ENCODE measurements at regions not wholly inside any gene's neighbourhood (a gene's known extent, or its start where the extent isn't known, plus 50 kb on each side); places are given as distances from the start of the nearest gene placed in this dataset.

DNA sequence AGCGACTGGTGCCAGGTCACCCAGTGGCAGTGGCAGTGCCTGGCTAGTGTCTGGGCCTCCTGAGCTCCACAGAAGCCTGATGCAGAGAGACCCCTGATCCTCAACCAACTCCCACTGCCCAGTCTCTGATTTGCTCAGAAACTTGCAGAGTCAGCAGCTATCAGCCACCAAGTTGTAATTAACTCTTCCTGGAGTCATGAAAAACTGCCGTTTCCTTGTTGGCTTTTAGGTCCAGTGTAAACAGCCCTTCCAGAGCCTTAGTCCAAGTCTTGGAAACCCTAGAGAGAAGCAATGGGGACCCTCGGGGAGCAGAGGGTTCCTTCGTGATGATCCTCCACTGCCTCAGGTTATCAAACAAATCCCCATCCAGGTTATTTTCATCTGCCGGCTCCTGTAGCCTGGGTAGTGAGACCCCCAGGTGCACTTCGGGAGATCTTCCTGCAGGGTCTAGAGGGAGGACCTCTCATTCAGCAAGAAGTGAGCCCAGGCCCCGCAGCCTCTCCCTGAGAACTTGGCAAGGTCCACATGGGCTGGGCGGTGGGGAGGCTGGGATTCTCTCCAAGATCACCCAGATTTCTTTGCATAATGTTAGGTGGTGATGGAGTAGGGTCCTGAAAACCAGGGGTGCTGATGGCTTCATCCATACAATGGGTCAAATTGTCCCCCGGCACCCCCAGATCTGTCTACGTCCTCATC lies 137.7 kb upstream of the HDAC4 start:
- DNase-seq = no peak

DNA sequence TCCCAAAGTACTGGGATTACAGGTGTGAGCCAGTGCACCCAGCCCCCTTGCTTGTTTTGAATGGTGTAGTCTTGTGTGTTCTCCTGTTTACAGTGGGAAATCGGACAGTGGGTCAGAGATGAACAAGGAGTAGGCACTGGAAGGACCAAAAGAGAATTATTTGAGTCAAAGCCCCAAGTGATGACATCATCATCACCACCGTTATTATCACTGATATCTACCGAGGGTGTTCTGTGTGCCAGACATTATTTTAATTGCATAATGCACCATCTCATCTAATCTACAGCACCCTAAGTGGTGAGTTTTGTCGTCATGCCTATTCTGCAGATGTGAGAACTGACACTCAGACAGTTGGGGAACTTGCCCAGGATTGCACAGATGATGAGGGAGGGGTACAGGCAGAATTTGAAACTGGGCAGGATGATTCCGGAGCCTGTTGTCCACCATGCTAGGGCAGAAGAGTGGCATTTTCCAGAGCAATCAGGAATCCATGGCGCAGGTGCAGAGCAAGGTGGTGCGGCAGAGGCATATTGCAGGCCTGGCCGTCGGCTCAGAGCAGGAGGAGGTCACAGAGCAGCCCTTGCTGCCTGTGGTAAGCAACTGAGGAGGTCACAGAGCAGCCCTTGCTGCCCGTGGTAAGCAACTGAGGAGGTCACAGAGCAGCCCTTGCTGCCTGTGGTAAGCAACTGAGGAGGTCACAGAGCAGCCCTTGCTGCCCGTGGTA lies 137.0 kb upstream of the HDAC4 start:
- DNase-seq = no peak

DNA sequence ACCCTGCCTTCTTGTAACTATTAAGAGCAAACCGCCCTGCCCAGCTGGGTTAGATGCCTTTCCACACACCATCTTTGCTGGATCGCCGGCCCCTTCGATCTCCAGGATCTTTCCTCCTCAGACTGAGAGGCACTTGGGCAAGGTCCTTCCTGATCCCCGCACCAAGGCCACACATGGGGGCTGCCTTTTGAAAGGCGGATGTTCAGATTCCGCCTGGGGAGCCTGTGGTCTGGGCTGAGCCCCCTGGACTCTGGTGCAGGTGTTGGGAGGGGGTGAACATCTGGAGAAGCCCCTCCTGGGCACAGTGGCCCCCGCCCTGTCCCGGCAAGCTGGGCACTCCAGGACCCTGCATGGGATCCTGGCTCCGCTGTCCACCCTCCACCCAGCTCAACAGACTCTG lies 135.4 kb upstream of the HDAC4 start:
- DNase-seq = no peak

DNA sequence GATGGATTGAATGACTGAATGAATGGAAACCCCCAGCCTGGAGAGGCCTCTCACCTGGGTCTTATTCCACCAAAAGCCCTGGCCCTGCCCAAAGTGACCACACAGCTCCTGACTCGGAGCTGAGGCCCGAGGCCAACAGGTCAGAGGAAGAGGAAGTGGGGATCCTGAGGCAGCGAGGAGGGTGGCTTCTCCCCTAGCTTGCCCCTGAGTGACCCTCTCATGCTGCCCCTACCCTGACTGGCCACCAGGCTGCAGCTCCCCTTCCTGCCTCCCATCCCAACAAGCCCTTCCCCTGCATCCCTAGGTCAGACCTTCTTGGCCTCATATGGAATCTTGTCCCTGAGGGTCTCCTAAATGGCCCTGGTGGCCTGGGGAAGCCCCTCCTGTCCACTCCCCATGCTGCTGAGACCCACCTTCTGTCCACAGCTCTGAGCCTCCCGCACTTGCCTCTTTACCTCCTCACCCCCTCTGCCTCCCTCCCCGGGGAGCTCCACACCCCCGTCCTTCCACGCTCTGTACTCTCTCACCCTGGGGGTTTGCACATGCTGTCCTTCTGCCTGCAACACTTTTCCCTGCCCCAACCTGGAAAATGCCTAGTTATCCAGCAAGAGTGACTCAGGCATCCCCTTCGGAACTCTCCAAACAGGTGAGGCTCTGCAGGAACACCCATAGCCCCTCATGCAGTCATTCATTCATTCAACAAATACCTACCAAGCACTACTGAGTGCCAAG lies 134.8 kb upstream of the HDAC4 start:
- DNase-seq = no peak

DNA sequence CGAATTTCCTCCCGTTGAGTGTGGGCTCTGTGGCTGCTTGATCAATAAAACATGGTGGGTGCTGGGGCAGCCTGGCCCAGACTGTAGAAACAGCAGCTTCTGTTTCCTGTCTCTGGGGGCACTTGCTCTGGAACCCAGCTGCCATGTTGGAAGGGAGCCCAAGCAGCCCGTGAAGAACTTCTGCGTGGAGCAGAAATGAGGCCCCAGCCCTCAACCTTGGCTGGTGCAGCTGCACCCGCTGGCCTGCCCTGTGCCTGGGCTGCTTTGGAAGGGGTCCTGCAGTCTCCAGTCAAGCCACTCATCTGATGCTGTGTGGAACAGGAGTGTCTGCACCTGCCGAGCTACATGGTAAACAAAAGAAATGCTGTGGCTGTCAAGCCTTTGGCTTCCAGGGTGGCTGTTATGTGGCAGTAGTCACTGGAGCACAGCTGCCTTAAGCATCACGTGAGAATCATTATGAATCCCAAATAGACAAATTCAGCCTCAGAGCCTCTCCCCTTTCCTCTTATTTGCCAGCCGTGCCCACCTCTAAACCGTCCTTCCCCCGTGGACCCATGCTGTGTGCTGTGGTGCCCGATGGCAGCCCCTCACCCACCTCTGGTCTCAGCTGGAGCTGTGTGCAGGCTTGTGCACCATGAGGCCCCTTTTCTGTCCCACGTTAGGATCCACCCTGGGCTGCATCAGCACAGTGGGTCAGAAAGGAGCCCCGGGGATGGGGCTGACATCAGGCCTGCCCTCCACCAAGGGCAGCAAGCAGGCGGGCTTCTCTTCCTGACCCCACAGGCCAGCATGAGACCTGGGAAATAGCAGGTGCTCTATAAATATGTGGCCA lies 134.0 kb upstream of the HDAC4 start:
- DNase-seq = no peak

DNA sequence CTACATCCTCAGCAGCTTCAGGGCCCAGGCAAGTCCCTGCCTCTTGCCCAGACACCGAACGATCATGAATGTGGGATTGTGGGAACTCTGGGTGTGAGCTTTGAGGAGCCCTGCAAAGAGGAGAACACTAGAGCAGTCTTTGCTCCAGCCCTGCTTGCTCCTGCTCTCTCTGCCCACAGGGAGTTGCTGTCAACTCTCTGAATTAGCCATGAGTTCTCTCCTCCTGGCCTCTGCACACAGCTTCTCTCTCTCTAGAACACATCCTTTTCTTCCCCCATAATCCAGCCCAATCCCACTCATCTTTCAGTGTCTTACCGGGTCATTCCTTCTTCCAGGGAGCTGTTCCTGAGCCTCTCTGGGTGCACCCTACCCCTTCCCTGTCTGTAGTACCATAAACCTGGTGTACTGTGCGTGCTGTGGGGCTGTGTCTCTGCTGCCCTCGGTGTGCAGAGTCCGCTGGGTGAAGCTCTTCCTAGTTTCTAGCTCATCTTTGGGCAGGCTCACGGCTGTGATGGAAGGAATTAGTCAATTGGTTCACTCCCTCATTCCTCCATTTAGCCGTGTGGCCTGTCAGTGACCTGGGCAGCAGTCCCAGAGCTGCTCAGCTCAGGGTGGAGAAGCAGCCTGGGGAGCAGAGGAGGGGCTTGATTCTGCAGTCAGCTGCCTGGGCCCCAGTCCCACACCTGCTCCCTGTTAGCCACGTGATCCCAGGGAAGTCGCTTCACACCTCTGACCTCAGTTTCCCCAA lies 132.9 kb upstream of the HDAC4 start:
- no peak for DNase-seq

DNA sequence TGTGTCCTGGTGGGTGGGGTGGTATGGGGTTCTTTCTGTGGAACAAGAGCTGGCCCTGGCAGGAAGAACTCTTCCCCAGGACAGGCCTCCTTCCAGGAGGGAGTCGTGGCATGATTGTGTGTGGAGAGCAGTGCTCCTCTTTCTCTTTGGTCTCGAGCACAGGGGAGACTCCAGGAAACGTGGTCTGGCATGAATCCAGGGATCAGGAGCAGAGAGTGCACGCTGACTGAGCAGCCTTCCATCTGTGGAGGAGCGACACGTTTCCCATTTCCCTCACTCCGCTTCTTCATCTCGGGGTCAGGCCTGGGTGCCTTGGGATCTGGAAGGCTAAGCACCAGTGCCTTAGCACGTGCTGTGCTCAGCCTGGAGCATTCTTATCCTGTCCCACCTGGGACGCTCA lies 132.0 kb upstream of the HDAC4 start:
- no peak for DNase-seq

DNA sequence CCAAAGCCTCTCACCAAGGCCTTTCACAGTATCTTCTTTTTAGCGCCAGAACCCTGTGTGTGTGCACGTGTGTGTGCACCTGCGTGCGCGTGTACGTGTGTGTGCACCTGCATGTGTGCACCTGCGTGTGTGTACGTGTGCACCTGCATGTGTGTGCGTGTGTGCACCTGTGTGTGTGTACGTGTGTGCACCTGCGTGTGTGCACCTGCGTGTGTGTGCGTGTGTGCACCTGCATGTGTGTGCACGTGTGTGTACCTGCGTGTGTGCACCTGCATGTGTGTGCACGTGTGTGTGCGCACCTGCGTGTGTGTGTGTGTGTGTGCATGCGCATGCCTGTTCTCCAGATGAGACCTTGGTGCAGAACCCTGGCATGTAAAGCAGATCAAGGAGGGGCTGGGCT lies 131.4 kb upstream of the HDAC4 start:
- no peak for DNase-seq

DNA sequence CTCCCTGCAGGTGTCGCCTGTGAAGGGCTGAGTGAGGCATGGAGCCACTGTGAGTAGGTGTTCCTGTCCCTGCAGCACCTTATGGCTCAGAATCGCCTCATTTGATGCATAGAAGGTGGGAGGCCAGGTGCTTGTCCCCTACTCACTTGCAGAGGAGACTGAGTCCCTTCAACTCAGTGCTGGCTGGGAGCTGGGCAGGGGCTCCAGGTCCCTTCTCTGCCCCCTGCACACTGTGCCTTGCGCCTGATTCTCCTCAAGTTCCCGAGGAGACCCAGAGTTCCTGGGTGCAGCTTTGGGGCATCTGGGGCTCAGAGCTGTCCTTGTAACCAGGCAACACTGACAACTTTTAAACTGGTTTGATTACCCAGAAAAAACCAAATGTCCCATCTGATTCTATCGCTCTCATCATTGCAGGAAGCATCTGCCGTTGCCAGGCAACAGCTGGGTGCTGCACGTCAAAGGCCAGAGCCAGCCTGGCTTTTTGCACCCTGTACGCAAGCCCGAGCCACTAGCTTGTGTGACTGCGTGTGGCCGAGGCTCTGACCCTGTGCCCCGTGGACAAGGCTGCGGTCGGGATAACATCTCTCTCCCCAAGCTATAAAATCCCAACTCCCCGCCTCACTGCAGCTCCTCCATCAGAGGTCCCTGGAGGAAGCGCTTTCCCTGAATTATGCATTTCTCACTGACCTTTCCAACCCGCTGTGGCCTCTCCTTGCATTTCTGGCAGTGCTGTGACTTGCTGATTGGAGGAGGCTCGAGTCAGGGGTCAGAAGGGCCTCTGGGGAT lies 130.8 kb upstream of the HDAC4 start:
- no peak for DNase-seq

DNA sequence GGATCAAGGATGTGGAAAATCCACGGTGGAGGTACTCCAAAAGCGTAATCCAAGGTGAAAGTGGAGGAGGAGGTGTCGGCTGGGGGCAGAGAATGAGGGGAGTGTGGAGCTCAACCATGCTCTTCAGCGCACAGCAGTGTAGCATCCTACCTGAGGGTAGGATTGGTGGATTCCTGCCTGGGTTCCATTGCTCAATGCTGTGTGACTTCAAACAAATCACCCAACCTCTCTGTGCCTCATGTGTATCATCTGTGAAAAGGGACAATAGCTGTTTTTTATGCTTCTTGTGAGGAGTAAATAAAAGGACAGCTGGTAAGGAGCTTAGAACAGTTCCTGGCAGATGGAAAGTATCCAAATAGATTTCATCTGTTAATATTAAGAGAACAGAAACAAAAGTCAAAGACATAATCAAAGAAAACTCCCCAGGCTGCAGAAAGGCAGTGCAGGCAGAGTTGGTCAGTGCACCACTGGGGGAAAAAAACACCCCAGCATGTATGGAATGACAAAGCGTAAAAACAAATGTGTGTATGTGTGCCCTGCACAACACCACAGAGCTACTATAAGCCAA lies 130.0 kb upstream of the HDAC4 start:
- DNase-seq = no peak

DNA sequence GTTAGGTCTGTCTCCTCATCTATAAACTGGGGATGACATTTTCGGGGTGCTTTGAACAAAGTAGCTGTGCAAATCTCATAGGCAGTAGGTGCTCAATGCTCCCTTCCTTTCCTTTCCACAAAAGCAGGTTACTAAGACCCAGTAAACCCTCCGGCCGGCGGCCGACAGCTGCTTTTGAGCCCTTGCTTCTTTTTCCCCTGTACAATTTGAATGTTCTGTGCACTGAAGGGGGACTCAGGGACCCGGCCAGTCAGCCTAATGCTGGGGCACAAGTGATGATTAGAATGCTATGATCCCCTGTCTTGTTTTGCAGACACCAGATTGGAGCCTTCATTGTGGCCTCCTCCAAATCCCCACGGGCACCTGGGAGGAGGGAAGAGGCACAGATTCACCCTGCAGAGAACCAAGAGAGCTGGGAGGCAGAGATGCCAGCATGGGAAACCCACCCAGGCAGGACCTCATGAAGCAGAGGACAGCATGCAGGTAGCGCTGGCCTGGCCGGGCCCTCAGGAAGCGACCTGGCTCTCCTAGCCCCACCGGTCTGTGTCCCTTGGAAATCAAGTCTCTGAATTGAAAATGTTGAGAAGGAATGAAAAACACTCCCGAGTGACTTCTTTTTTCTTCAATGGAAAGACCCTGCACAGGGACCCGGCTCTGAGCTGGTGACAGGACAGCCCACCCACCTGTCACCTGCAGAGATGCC lies 128.6 kb upstream of the HDAC4 start:
- no peak for DNase-seq

DNA sequence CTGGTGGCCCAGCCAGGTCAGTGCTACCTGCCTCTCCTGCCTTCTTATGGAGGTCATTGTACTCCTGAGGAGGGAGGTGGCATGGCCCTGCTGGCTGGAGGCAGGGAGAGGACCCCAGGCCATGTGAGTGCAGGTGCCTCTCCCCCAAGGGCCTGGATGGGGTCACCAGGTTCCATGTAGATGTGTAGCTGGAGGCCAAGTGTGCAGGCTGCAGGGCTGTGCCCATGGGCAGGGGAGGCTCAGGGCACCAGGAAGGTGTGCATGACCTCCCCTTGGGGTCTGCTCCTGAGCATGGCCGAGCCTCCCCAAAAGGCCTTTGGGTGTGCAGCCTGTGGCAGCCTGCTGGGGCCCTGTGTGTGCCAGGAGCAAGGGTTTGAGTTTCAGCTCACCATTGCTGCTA lies 128.1 kb upstream of the HDAC4 start:
- no peak for DNase-seq

DNA sequence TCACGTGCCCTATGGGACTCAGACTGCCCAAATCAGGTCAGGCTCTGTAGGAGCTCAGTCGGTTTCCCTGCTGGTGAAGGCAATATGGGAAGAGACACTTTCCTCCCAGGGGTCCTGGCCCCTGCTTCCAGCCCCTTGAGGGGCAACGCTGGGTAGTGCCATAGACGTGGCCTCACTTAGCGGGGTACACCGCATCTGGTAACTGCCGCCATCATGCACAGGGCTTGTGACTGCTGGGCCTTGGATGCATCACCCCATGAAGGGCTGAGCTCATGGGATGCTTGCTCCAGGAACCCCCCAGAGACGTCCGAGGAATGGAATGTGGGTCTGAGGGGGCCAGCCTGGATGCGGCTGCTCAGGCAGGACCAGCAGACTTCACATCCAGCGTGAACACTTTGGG lies 127.3 kb upstream of the HDAC4 start:
- no peak for DNase-seq

DNA sequence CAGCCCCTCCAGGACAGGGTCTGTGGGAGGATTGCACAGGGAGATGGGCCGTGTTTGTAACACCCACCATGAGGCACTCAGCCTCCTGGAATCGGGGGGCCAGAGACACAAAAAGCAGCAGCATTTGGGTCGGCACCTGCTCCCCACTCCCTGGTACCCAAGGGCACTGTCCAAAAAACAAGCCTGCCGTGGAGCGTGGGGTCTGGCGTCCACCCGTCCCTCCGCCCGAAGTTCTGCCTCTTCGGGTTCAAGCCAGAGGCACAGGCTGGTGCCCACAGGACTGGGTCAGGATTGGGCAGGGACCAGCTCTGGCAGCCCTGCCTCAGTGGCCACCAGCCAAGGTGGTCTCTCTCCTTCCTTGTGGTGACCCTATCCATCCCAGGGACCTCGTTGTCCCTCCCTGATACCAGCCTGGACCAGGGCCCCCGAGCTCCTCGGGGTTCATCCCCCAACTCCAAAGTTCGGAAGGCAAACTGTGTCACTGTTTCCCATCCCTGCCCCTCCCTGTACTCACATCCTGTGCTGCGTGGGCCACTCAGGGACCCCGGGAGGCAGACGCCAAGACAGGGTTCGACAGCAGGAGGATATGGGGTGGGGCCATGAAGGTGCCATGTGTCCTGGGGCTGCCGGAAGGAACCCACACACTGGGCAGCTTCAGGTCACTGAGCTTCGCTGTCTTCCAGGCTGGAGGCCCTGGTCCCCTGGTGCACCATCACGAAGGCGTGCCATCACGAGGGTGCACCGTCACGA lies 126.0 kb upstream of the HDAC4 start:
- no peak for DNase-seq

DNA sequence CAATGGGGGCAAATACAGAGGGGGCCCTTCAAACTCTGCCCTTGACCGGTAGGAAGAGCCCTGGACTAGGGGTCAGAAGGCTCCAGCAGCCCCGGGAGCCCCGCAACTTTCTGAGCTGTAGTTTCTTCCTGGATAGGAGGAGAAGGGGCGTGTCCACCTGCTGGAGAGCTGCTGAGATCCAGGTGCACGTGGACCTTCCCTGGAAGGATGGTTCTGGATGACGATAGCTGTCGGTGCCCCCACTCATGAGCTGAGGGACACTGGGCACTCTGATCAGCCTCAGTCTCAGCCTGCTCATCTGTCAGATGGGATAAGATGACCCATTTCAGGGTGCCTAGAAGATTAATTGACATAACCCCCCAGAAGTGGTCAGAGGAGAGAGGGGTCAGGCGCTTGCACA lies 125.2 kb upstream of the HDAC4 start:
- no peak for DNase-seq

DNA sequence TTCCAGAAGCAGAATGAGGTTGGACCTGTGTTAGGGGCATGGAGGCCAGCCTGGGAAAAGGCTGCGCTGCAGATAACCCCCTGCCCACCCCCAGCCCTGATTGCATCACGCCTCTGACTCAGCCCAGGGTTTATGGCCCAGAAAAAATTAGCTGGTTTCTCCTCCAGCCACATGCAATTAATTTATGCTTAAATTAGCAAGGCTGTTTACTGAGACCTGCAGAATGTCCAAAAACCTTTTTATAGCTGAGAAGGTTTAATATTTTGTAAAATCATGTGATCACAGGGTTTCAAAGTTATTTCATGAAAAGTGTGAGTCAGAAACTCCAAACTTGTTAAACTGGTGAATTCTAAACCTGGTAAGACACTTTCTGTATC lies 123.1 kb upstream of the HDAC4 start:
- DNase-seq = no peak

DNA sequence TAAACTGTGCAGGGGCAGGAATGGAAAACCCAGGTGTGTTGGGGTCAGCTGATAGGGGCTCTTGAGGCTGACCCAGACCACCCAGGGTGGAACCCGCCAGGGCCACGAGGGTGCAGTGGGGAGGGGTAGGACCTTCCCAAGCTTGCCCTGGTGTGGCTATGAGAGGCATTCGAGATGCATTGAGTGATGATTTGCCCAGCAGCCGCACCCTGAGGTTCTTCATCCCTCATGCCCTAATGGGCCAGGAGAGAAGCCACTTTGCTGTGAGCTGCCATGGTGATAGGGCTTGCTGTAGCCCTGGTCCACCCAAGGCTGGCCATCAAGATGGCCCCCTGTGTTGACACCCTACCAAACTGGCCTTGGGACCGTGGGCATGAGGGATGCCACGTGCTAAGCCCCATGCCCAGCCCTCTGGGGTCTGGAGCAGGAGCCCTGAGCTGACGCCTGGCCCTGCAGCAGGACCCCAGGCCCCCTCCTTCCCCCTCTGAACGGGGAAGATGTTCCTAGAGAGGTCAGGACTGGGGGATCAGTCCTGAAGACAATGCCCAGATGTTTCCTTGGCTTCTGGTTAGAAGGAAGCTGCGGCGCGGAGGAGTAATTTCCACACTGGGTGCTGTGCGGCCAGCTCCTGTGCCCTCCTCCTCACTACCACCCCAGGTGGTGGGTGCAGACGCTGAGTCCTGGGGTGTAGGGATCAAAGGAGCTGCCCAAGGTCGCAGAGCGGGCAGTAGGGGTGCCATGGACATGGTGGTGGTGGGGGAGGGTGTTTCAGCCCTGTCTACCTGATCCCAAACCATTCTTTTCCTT lies 122.5 kb upstream of the HDAC4 start:
- DNase-seq = no peak

DNA sequence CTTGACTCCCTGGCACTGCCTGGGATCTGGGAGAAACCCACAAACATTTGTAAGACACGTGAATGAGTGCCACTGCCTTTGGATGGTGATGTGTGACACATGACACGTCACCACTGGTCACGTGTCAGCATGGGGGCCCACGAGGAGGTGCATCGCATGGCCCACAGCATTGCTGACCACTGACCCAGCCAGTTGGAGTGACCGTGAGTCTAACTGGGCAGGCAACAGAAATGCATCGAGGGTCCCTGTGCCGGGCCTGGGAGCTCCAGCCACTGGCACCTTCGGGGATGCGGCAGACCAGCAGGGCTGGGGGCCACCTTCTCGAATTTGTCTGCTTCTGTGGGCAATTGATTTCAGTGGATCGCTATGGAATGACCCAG lies 121.9 kb upstream of the HDAC4 start:
- no peak for DNase-seq
